GM23338 (cell line): ENCODE measurements at regions not wholly inside any gene's neighbourhood (a gene's known extent, or its start where the extent isn't known, plus 50 kb on each side); places are given as distances from the start of the nearest gene placed in this dataset.

ENCODE experiments used
- ATAC-seq: fragments of 200-7000 bp; cut with Tn5 transposase; 3 replicates; pipeline ENCODE4 v1.9.1; 2020
- DNase-seq: peaks from one replicate; pipeline ENCODE4 v3.0.0-alpha.2; 2015; ENCODE audit warnings: low spot score
- H2AFZ ChIP-seq: fragments of 200-600 bp; sonication (generic); 2 replicates; pipeline ENCODE4 v1.8.0; 2016; ENCODE audit warnings: antibody characterized with exemption, mild to moderate bottlenecking, moderate library complexity
- H3F3A ChIP-seq: fragments of 200-600 bp; sonication (generic); replicated peaks from 2 replicates; pipeline ENCODE4 v1.8.0; 2017; ENCODE audit warnings: antibody characterized with exemption, mixed run types, low read depth
- H3K27ac ChIP-seq: fragments of 200-600 bp; sonication (generic); 2 replicates; pipeline ENCODE4 v1.6.1; 2016; ENCODE audit warnings: low read depth
- H3K27me3 ChIP-seq: fragments of 200-600 bp; sonication (generic); 2 replicates; pipeline ENCODE4 v1.8.0; 2016; ENCODE audit warnings: mild to moderate bottlenecking, mixed run types, moderate library complexity; ENCODE audit not compliant: insufficient read depth
- H3K36me3 ChIP-seq: fragments of 200-600 bp; sonication (generic); 2 replicates; pipeline ENCODE4 v1.8.0; 2016; ENCODE audit warnings: mild to moderate bottlenecking; ENCODE audit not compliant: insufficient read depth
- H3K4me1 ChIP-seq: fragments of 200-600 bp; sonication (generic); 2 replicates; pipeline ENCODE4 v1.8.0; 2016; ENCODE audit warnings: mild to moderate bottlenecking, moderate library complexity; ENCODE audit not compliant: insufficient read depth
- H3K4me2 ChIP-seq: fragments of 200-600 bp; sonication (generic); 2 replicates; pipeline ENCODE4 v1.7.1; 2017; ENCODE audit warnings: mixed run types
- H3K4me3 ChIP-seq: fragments of 200-600 bp; sonication (generic); 2 replicates; pipeline ENCODE4 v1.6.1; 2016; ENCODE audit warnings: mixed run types
- H3K79me2 ChIP-seq: fragments of 200-600 bp; sonication (generic); replicated peaks from 2 replicates; pipeline ENCODE4 v1.8.0; 2017; ENCODE audit warnings: mild to moderate bottlenecking; ENCODE audit not compliant: insufficient read depth
- H3K9me2 ChIP-seq: fragments of 200-600 bp; sonication (generic); 2 replicates; pipeline ENCODE4 v1.8.0; 2017; ENCODE audit not compliant: insufficient read depth
- H4K20me1 ChIP-seq: fragments of 200-600 bp; sonication (generic); replicated peaks from 2 replicates; pipeline ENCODE4 v1.8.0; 2017; ENCODE audit warnings: mild to moderate bottlenecking; ENCODE audit not compliant: insufficient read depth
- H3K27ac Mint-ChIP-seq: 2 replicates; pipeline ENCODE4 v1.8.0; 2020; ENCODE audit warnings: inconsistent platforms, mild to moderate bottlenecking, moderate library complexity, mixed read lengths
- H3K27me3 Mint-ChIP-seq: 3 replicates; pipeline ENCODE4 v1.8.0; 2022; ENCODE audit warnings: low read depth, mild to moderate bottlenecking, moderate library complexity, mixed read lengths, inconsistent platforms; ENCODE audit not compliant: insufficient read depth, poor library complexity
- H3K36me3 Mint-ChIP-seq: 3 replicates; pipeline ENCODE4 v1.8.0; 2021; ENCODE audit warnings: low read depth, mild to moderate bottlenecking, inconsistent platforms, moderate library complexity, mixed read lengths
- H3K4me1 Mint-ChIP-seq: 3 replicates; pipeline ENCODE4 v1.8.0; 2020; ENCODE audit warnings: mild to moderate bottlenecking, inconsistent platforms, mixed read lengths
- H3K4me3 Mint-ChIP-seq: 3 replicates; pipeline ENCODE4 v1.8.0; 2021; ENCODE audit warnings: moderate library complexity, mild to moderate bottlenecking, inconsistent platforms, mixed read lengths
- H3K9me3 Mint-ChIP-seq: 3 replicates; pipeline ENCODE4 v1.8.0; 2020; ENCODE audit warnings: moderate library complexity, mild to moderate bottlenecking, inconsistent platforms, mixed read lengths
- ETS1 ChIP-seq: IDR thresholded peaks from 2 replicates; pipeline ENCODE4 v1.6.1; 2016; ENCODE audit warnings: antibody characterized with exemption
- EZH2 ChIP-seq: fragments of 200-600 bp; sonication (generic); IDR thresholded peaks from one replicate; pipeline ENCODE4 v1.8.0; 2017; ENCODE audit warnings: antibody characterized with exemption, mild to moderate bottlenecking, low read depth; ENCODE audit not compliant: unreplicated experiment
- EZH2phosphoT487 ChIP-seq: fragments of 200-600 bp; sonication (generic); IDR thresholded peaks from one replicate; pipeline ENCODE4 v1.8.1; 2018; ENCODE audit warnings: antibody characterized with exemption; ENCODE audit not compliant: unreplicated experiment
- JUNB ChIP-seq: IDR thresholded peaks from one replicate; pipeline ENCODE4 v1.6.1; 2016; ENCODE audit warnings: antibody characterized with exemption; ENCODE audit not compliant: unreplicated experiment
- NANOG ChIP-seq: IDR thresholded peaks from 2 replicates; pipeline ENCODE4 v1.6.1; 2016; ENCODE audit warnings: antibody characterized with exemption, borderline replicate concordance
- STAT1 ChIP-seq: IDR thresholded peaks from one replicate; pipeline ENCODE4 v1.6.1; 2016; ENCODE audit warnings: antibody characterized with exemption; ENCODE audit not compliant: unreplicated experiment
- TF ChIP-seq, protein P1 (sequence below): IDR thresholded peaks from one replicate; pipeline ENCODE4 v1.6.1; 2018; ENCODE audit warnings: antibody characterized with exemption; ENCODE audit not compliant: unreplicated experiment
- TF ChIP-seq, protein P2 (sequence below), 2 experiments: fragments of 200-600 bp in 1 of 2; sonication (generic) in 1 of 2; conservative IDR thresholded peaks; 2 replicates each; pipeline versions ENCODE4 v1.5.1 to v1.6.1; 2016 to 2017; ENCODE audit warnings: antibody characterized with exemption in 2 of 2, low read depth in 2 of 2, mild to moderate bottlenecking in 2 of 2, moderate library complexity in 1 of 2

GRCh38 chr4:92090887-92091286 lies 212.9 kb upstream of the GRID2 start:
- H3K27ac ChIP-seq, result no peak overlapping the region
- no peak overlapping the region for H3K4me3 Mint-ChIP-seq
- no peaks in the 10 kb centered on the region for H3K27me3 ChIP-seq
- peaks cover 26% of the 10 kb centered on the region for H3K4me1 ChIP-seq
- no peak overlapping the region for H3K27ac Mint-ChIP-seq
- DNase-seq, result no peak
- no peak overlapping the region for H3K4me3 ChIP-seq
- H3K27me3 Mint-ChIP-seq, result peaks cover 3% of the 10 kb centered on the region
- H3K36me3 Mint-ChIP-seq, result peaks cover 15% of the 10 kb centered on the region; the same call in 2 of the 3 replicates
- no peaks in the 10 kb centered on the region for H3K36me3 ChIP-seq
- H2AFZ ChIP-seq, result peak overlapping the region; percentile 89
- H3K4me1 Mint-ChIP-seq, result peaks cover 26% of the 10 kb centered on the region
- TF ChIP-seq JUNB (no peak), EZH2phosphoT487 (no peak), ETS1 (no peak), EZH2 (no peak), STAT1 (no peak), NANOG (no peak)
- TF ChIP-seq, protein P1, sequence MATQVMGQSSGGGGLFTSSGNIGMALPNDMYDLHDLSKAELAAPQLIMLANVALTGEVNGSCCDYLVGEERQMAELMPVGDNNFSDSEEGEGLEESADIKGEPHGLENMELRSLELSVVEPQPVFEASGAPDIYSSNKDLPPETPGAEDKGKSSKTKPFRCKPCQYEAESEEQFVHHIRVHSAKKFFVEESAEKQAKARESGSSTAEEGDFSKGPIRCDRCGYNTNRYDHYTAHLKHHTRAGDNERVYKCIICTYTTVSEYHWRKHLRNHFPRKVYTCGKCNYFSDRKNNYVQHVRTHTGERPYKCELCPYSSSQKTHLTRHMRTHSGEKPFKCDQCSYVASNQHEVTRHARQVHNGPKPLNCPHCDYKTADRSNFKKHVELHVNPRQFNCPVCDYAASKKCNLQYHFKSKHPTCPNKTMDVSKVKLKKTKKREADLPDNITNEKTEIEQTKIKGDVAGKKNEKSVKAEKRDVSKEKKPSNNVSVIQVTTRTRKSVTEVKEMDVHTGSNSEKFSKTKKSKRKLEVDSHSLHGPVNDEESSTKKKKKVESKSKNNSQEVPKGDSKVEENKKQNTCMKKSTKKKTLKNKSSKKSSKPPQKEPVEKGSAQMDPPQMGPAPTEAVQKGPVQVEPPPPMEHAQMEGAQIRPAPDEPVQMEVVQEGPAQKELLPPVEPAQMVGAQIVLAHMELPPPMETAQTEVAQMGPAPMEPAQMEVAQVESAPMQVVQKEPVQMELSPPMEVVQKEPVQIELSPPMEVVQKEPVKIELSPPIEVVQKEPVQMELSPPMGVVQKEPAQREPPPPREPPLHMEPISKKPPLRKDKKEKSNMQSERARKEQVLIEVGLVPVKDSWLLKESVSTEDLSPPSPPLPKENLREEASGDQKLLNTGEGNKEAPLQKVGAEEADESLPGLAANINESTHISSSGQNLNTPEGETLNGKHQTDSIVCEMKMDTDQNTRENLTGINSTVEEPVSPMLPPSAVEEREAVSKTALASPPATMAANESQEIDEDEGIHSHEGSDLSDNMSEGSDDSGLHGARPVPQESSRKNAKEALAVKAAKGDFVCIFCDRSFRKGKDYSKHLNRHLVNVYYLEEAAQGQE, result no peak
- TF ChIP-seq, protein P2, sequence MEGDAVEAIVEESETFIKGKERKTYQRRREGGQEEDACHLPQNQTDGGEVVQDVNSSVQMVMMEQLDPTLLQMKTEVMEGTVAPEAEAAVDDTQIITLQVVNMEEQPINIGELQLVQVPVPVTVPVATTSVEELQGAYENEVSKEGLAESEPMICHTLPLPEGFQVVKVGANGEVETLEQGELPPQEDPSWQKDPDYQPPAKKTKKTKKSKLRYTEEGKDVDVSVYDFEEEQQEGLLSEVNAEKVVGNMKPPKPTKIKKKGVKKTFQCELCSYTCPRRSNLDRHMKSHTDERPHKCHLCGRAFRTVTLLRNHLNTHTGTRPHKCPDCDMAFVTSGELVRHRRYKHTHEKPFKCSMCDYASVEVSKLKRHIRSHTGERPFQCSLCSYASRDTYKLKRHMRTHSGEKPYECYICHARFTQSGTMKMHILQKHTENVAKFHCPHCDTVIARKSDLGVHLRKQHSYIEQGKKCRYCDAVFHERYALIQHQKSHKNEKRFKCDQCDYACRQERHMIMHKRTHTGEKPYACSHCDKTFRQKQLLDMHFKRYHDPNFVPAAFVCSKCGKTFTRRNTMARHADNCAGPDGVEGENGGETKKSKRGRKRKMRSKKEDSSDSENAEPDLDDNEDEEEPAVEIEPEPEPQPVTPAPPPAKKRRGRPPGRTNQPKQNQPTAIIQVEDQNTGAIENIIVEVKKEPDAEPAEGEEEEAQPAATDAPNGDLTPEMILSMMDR (conservative IDR thresholded peaks at IDR 0.05; ENCODE audit: low read depth in 2 of 2), result no peak
- no peak overlapping the region for H3K4me2 ChIP-seq
- 0 out of 2 replicates have a peak, but pooled peaks cover 5% of the 10 kb centered on the region for H3K9me2 ChIP-seq
- no peaks in the 10 kb centered on the region for H3F3A ChIP-seq
- no peak for ATAC-seq
- H4K20me1 ChIP-seq, result no peaks in the 10 kb centered on the region
- H3K9me3 Mint-ChIP-seq, result peaks cover 5% of the 10 kb centered on the region; the same call in 1 of the 3 replicates
- no peaks in the 10 kb centered on the region for H3K79me2 ChIP-seq

GRCh38 chr4:92091335-92091734 lies 212.4 kb upstream of the GRID2 start:
- H3K4me1 ChIP-seq, result peaks cover 26% of the 10 kb centered on the region
- no peaks in the 10 kb centered on the region for H4K20me1 ChIP-seq
- no peaks in the 10 kb centered on the region for H3K27me3 ChIP-seq
- Mint-ChIP-seq H3K36me3 (peaks cover 12% of the 10 kb centered on the region; the same call in 2 of the 3 replicates), H3K27me3 (peaks cover 3% of the 10 kb centered on the region), H3K27ac (0 out of 2 replicates have a peak overlapping the region, but pooled peaks have one; percentile 51), H3K4me3 (no peak overlapping the region), H3K9me3 (peaks cover 5% of the 10 kb centered on the region; the same call in 1 of the 3 replicates), H3K4me1 (peaks cover 26% of the 10 kb centered on the region)
- H3K4me2 ChIP-seq, result no peak overlapping the region
- peak overlapping the region; percentile 89 for H2AFZ ChIP-seq
- no peaks in the 10 kb centered on the region for H3F3A ChIP-seq
- 0 out of 2 replicates have a peak, but pooled peaks cover 5% of the 10 kb centered on the region for H3K9me2 ChIP-seq
- no peaks in the 10 kb centered on the region for H3K79me2 ChIP-seq
- peak; percentile 76 for DNase-seq
- H3K27ac ChIP-seq, result no peak overlapping the region
- H3K4me3 ChIP-seq, result no peak overlapping the region
- peak; percentile 85 for ATAC-seq
- H3K36me3 ChIP-seq, result no peaks in the 10 kb centered on the region
- TF ChIP-seq, protein P2 (conservative IDR thresholded peaks at IDR 0.05; ENCODE audit: low read depth in 2 of 2), result peak; percentile 73 to 79
- TF ChIP-seq ETS1, result no peak
